ENCODE measurements at regions not wholly inside any gene's neighbourhood (a gene's known extent, or its start where the extent isn't known, plus 50 kb on each side); places are given as distances from the start of the nearest gene placed in this dataset.

DNA sequence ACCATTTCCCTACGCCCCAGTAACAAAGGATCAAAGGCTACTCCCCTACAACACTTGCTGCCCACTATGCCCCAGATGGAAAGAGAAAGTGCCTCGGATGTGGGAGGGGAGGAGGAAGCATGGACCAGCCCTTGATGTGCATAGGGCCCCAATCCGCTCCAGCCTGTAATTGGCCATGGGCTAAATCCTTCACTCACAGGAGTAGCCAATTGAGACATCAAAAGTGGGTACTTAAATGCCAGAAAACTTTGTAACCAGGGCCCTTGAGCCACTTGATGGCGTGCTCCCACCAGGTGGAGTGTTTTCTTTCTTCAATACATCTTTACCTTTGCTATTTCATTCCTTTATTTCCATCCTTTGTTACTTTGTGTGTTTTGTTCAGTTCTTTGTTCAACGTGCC, 500.5 kb upstream of the LRRN3 start:
- Histone ChIP-seq H3K79me2 (ENCODE audit: insufficient read depth, low read length) (no peaks in the 10 kb centered on the region), H3K9ac (ENCODE audit: low read length) (no peak overlapping the region)
- no peak for TF ChIP-seq EZH2 (IDR thresholded peaks at IDR 0.05; ENCODE audit: borderline replicate concordance, low read length)
- TF ChIP-seq, protein P1, sequence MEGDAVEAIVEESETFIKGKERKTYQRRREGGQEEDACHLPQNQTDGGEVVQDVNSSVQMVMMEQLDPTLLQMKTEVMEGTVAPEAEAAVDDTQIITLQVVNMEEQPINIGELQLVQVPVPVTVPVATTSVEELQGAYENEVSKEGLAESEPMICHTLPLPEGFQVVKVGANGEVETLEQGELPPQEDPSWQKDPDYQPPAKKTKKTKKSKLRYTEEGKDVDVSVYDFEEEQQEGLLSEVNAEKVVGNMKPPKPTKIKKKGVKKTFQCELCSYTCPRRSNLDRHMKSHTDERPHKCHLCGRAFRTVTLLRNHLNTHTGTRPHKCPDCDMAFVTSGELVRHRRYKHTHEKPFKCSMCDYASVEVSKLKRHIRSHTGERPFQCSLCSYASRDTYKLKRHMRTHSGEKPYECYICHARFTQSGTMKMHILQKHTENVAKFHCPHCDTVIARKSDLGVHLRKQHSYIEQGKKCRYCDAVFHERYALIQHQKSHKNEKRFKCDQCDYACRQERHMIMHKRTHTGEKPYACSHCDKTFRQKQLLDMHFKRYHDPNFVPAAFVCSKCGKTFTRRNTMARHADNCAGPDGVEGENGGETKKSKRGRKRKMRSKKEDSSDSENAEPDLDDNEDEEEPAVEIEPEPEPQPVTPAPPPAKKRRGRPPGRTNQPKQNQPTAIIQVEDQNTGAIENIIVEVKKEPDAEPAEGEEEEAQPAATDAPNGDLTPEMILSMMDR (IDR thresholded peaks at IDR 0.05; ENCODE audit: low read length), result peak; percentile 74

DNA sequence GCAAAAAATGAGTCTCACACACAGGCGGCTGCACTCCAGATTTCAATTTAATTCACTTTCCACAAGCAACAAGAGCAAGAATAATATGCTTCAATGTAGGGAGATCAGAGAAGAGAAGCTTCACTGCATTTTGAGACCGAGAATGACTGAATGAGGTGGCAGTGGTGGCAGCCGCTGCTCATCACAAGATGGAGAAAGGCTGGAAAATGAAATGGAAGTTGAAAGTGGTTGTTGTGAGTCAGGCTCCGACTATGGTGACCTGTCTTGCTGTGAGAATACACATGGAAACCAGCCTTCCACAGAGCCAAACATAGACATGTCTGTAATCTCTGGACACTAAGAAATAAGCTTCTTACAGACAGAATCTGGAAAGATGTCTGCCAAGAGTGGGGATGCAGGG, 499.6 kb upstream of the LRRN3 start:
- Histone ChIP-seq H3K79me2 (ENCODE audit: insufficient read depth, low read length) (no peaks in the 10 kb centered on the region), H3K9me2 (ENCODE audit: low read depth, low read length) (no peaks in the 10 kb centered on the region), H2AFZ (ENCODE audit: low read length) (no peak overlapping the region), H3K9ac (ENCODE audit: low read length) (no peak overlapping the region), H3F3A (ENCODE audit: insufficient read depth, low read length) (no peaks in the 10 kb centered on the region), H3K27ac (ENCODE audit: low read depth, low read length, poor library complexity, severe bottlenecking) (no peak overlapping the region), H3K9me3 (ENCODE audit: low read length) (no peaks in the 10 kb centered on the region), H4K20me1 (ENCODE audit: insufficient read depth, low read length) (no peaks in the 10 kb centered on the region), H3K4me2 (ENCODE audit: low read length) (no peak overlapping the region), H3K27me3 (ENCODE audit: insufficient read depth, low read length) (no peaks in the 10 kb centered on the region), H3K4me3 (ENCODE audit: low read depth, low read length, poor library complexity, severe bottlenecking) (no peak overlapping the region), H3K4me1 (ENCODE audit: insufficient read depth, low read length, severe bottlenecking) (peaks cover 13% of the 10 kb centered on the region), H3K36me3 (ENCODE audit: insufficient read depth, low read length) (no peaks in the 10 kb centered on the region)
- TF ChIP-seq, protein P1 (IDR thresholded peaks at IDR 0.05; ENCODE audit: low read length), result no peak
- no peak for TF ChIP-seq EZH2 (IDR thresholded peaks at IDR 0.05; ENCODE audit: borderline replicate concordance, low read length)

More for the DNA sequence above, 500.5 kb upstream of the LRRN3 start:
- Histone ChIP-seq H3K4me3 (ENCODE audit: low read depth, low read length, poor library complexity, severe bottlenecking) (no peak overlapping the region), H3K4me2 (ENCODE audit: low read length) (no peak overlapping the region; the same call in 1 of the 2 replicates), H3K9me2 (ENCODE audit: low read depth, low read length) (no peaks in the 10 kb centered on the region), H3K27ac (ENCODE audit: low read depth, low read length, poor library complexity, severe bottlenecking) (no peak overlapping the region), H2AFZ (ENCODE audit: low read length) (no peak overlapping the region), H3K9me3 (ENCODE audit: low read length) (no peaks in the 10 kb centered on the region), H3K4me1 (ENCODE audit: insufficient read depth, low read length, severe bottlenecking) (peaks cover 13% of the 10 kb centered on the region), H3F3A (ENCODE audit: insufficient read depth, low read length) (no peaks in the 10 kb centered on the region), H4K20me1 (ENCODE audit: insufficient read depth, low read length) (no peaks in the 10 kb centered on the region), H3K36me3 (ENCODE audit: insufficient read depth, low read length) (no peaks in the 10 kb centered on the region), H3K27me3 (ENCODE audit: insufficient read depth, low read length) (no peaks in the 10 kb centered on the region)

DNA sequence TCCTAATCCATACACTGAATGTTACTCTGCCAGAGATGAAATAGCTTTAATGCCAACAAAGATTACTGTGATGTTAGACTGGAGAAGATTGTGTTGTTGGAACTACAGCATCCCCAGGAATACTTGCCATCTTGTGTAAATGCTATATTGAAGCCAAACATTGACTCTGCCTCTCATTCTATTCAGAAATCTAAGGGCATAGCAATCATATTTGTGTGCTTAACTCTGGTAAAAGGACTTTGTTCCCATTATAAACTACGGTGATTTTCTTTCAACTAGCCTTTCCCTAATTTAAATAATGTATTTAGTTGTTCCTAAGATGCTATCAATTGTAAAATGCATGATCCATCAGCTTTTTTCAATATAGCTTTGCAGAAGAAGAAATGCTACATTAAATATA, 498.4 kb upstream of the LRRN3 start:
- no peak for TF ChIP-seq EZH2 (IDR thresholded peaks at IDR 0.05; ENCODE audit: borderline replicate concordance, low read length)
- TF ChIP-seq, protein P1 (IDR thresholded peaks at IDR 0.05; ENCODE audit: low read length), result no peak
- Histone ChIP-seq H3K4me3 (ENCODE audit: low read depth, low read length, poor library complexity, severe bottlenecking) (no peak overlapping the region), H3K36me3 (ENCODE audit: insufficient read depth, low read length) (no peaks in the 10 kb centered on the region), H3K9me2 (ENCODE audit: low read depth, low read length) (no peaks in the 10 kb centered on the region), H3K9ac (ENCODE audit: low read length) (no peak overlapping the region), H2AFZ (ENCODE audit: low read length) (no peak overlapping the region), H3K4me2 (ENCODE audit: low read length) (no peak overlapping the region), H3K79me2 (ENCODE audit: insufficient read depth, low read length) (no peaks in the 10 kb centered on the region), H3F3A (ENCODE audit: insufficient read depth, low read length) (no peaks in the 10 kb centered on the region), H3K27ac (ENCODE audit: low read depth, low read length, poor library complexity, severe bottlenecking) (no peak overlapping the region), H3K27me3 (ENCODE audit: insufficient read depth, low read length) (no peaks in the 10 kb centered on the region), H4K20me1 (ENCODE audit: insufficient read depth, low read length) (no peaks in the 10 kb centered on the region), H3K4me1 (ENCODE audit: insufficient read depth, low read length, severe bottlenecking) (peaks cover 13% of the 10 kb centered on the region), H3K9me3 (ENCODE audit: low read length) (no peaks in the 10 kb centered on the region)
